AG04449 (cell line): ENCODE measurements at regions not wholly inside any gene's neighbourhood (a gene's known extent, or its start where the extent isn't known, plus 50 kb on each side); places are given as distances from the start of the nearest gene placed in this dataset.

ENCODE experiments used
- CTCF ChIA-PET: fragments of 350-600 bp; formaldehyde crosslinking; extraction: SDS; loops from one replicate; lab custom pipeline; 2021; ENCODE audit warnings: antibody characterized with exemption; lab: Yijun Ruan, JAX
- POLR2A ChIA-PET: fragments of 400-600, 350-600 bp; formaldehyde crosslinking; extraction: SDS; loops from one replicate; lab custom pipeline; 2020; ENCODE audit warnings: antibody characterized with exemption, inconsistent platforms; lab: Yijun Ruan, JAX
- DNase-seq: peaks from one replicate; pipeline ENCODE4 v3.0.0-alpha.2; 2010; ENCODE audit warnings: low read depth, low spot score
- H3K4me3 ChIP-seq: 2 replicates; pipeline ENCODE4 v1.5.1; 2011; ENCODE audit warnings: low read depth, mild to moderate bottlenecking, control low read depth, low read length
- CTCF ChIP-seq: IDR thresholded peaks from one replicate; pipeline ENCODE4 v1.5.1; 2011; ENCODE audit warnings: mild to moderate bottlenecking, moderate library complexity, low read length, control low read depth, inconsistent platforms; ENCODE audit not compliant: insufficient read depth; ENCODE audit errors: missing control alignments

DNA sequence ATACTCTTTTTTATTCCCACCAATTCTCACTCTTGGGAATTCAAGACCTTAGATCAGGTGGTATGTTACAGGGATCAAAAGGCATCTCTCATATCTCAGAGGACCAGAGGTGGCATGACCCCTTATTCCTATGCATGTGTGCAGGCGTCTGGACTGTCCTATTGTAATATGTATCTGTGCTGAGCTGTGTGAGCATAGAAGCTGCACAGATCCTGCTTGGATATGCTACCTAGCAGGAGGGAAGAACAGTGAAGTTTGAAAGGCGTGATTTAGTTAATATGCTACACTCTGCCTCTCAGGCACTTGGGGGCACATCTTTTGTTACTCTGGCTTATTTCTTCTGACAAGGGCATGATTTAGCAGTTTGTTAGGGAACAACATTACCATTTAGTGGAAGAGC is 86.7 kb upstream of the ZRANB2 start:
- no peak for DNase-seq
- ChIA-PET POLR2A (no interaction called here), CTCF (no interaction called here)
- no peak overlapping the region for H3K4me3 ChIP-seq
- no peak for TF ChIP-seq CTCF

DNA sequence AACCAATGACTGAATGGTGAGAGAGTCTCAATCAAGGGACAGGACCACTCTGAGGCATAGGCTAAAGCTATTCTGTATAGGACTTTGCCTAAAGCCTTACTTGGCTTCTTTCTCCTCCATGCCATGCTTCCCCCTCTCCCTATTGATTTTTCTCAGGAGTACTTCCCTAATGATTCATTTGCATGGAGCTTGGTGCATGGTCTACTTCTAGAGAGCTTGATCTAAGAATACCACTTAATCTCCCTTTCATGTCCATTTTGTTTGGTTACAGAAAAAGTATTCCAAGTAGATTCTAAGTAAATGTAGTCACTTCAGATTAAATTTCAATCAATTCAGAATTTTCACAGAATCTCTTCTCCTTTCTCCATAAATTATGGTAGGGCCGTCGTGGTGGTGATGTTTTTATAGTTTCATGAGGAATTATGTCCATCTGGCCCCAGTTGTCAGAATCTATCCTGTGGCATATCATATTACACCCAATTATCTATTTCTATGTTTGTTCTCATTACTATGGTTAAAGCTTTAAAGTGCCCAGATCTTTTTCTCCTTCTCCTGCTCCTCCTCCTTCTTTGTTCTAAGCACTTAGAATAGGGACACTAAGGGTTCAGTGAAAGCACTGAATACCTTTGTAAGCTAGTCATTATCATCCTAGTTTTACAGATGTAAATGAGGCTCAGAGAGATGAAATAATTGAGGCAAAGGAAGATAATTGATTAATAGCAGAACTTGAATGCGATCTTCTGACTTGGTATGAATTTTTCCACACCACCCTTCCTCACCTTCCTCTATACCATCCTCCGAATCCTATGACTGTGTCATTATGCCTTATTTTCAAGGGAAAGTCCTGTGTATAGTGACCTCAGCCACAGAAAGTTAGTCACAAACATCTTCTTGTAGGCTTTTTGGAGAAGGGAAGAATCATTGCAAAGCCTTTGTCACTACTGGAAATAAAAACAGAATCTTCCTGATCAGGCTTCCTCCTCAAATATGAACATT is 85.6 kb upstream of the ZRANB2 start:
- POLR2A ChIA-PET = no interaction called here
- CTCF ChIA-PET = no interaction called here
- no peak overlapping the region for H3K4me3 ChIP-seq
- no peak for DNase-seq
- no peak for TF ChIP-seq CTCF

DNA sequence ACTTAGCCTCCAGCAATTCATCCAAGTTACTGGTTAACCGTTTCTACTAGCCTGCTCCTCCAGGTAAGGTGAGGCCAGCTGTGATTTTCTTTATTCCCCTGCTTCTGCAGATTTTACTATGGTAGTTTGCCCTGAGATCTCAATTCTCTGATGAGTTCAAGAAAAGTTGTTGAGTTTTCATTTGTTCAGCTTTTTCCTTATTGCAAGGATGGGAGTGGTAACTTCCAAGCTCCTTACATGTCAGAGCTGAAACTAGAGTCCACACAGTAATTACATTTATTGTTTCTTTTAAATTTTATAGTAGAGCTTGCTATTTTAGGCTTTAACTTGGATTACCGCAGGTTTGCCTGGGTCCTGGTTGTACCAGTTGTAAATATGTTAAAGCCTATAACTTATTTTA is 76.9 kb upstream of the ZRANB2 start:
- H3K4me3 ChIP-seq = no peak overlapping the region
- TF ChIP-seq CTCF = no peak
- DNase-seq = no peak
- POLR2A ChIA-PET = no interaction called here
- CTCF ChIA-PET = no interaction called here

GRCh38 chr1:71157151-71157550 is 76.3 kb upstream of the ZRANB2 start:
- CTCF ChIA-PET = no interaction called here

GRCh38 chr1:71156590-71156989 is 75.8 kb upstream of the ZRANB2 start:
- DNase-seq = no peak
- CTCF ChIA-PET = no interaction called here
- TF ChIP-seq CTCF = no peak
- H3K4me3 ChIP-seq = no peak overlapping the region
- POLR2A ChIA-PET = no interaction called here

More at GRCh38 chr1:71157151-71157550, 76.3 kb upstream of the ZRANB2 start:
- TF ChIP-seq CTCF = no peak
- POLR2A ChIA-PET = no interaction called here
- DNase-seq = no peak
- no peak overlapping the region for H3K4me3 ChIP-seq

GRCh38 chr1:71154429-71154828 is 73.6 kb upstream of the ZRANB2 start:
- POLR2A ChIA-PET = no interaction called here

More at GRCh38 chr1:71154429-71154828, 73.6 kb upstream of the ZRANB2 start:
- no peak for TF ChIP-seq CTCF
- H3K4me3 ChIP-seq = no peak overlapping the region
- no peak for DNase-seq
- CTCF ChIA-PET = no interaction called here
